Lower leg skin (tissue), 4 donors: ENCODE measurements at regions not wholly inside any gene's neighbourhood (a gene's known extent, or its start where the extent isn't known, plus 50 kb on each side); places are given as distances from the start of the nearest gene placed in this dataset.

Experiments
- DNase-seq, 2 donors: peaks; one replicate each; pipeline ENCODE4 v3.0.0-alpha.2; 2019; ENCODE audit warnings: low spot score in 2 of 2
- H3K4me3 ChIP-seq: fragments of 200-600 bp; sonication (generic); 2 replicates; pipeline ENCODE4 v1.5.1; 2017; ENCODE audit warnings: mild to moderate bottlenecking, low read depth; ENCODE audit not compliant: poor library complexity, severe bottlenecking
- POLR2A ChIP-seq, 2 donors: fragments of 450-650 bp; IDR thresholded peaks; one replicate each; pipeline ENCODE4 v1.6.1; 2016 to 2017; ENCODE audit warnings: antibody characterized with exemption in 2 of 2, mild to moderate bottlenecking in 1 of 2, moderate library complexity in 1 of 2
- WGBS, 2 donors: methylation state at CpG; one replicate each; pipeline ENCODE4 v1.1.5; 2018; 5-methylcytosine and 5-hydroxymethylcytosine counted together
- intact Hi-C: fragments of 100-400 bp; cut with DNase I; formaldehyde crosslinking; loops from one replicate; pipeline ENCODE4 v1.15.0; 2023; ENCODE audit warnings: low total_unique reads
- TF ChIP-seq, protein P1 (sequence below), 3 donors: fragments of 450-650 bp; IDR thresholded peaks; one replicate each; pipeline ENCODE4 v1.5.1; 2016; ENCODE audit warnings: antibody characterized with exemption in 3 of 3, mild to moderate bottlenecking in 3 of 3, moderate library complexity in 2 of 3

DNA sequence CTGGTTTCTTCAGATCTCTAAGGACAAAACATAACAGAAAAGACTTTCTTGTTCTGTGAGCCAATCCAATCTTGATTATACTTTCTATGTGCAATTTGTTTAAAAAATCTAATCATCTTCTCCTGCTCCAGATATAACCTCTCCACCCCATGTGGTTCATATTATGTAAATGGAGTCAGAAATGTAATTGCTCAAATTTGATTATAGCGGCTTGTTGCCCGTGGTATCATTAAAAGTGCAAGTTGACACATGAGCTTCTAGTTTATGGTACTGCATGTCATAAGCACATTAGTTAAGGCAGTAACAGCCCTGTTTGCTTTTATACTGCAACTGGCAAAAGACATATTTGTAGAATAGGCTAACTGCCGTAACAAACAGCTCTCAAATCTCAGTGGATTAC, 715.1 kb upstream of the CDH7 start:
- TF ChIP-seq POLR2A (IDR thresholded peaks at IDR 0.05): no peak
- TF ChIP-seq, protein P1, sequence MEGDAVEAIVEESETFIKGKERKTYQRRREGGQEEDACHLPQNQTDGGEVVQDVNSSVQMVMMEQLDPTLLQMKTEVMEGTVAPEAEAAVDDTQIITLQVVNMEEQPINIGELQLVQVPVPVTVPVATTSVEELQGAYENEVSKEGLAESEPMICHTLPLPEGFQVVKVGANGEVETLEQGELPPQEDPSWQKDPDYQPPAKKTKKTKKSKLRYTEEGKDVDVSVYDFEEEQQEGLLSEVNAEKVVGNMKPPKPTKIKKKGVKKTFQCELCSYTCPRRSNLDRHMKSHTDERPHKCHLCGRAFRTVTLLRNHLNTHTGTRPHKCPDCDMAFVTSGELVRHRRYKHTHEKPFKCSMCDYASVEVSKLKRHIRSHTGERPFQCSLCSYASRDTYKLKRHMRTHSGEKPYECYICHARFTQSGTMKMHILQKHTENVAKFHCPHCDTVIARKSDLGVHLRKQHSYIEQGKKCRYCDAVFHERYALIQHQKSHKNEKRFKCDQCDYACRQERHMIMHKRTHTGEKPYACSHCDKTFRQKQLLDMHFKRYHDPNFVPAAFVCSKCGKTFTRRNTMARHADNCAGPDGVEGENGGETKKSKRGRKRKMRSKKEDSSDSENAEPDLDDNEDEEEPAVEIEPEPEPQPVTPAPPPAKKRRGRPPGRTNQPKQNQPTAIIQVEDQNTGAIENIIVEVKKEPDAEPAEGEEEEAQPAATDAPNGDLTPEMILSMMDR (IDR thresholded peaks at IDR 0.05): no peak
- WGBS, 2 donors: 21 to 30% methylated on average over 3 of the region's 3 CpGs
- intact Hi-C loops: no loop called here
- no peak for DNase-seq
- H3K4me3 ChIP-seq: no peak overlapping the region

DNA sequence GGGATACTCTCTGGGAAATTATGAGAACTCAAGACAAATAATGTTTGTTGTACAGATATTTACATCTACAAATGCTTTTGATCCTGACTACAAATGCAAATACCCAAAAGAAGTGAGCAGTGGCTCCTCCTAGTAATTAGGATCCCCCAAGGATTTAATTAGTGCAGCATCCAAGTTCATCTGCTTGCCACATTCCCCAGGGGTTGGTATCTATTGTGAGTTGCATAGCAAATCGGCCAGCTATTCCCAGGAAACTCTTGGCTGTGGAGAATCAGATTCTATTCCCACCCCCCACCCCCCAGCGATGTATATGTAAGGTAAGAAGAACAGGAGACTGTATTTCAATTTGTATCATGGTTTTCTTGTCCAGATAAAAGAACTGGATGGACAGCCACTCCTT, 725.1 kb upstream of the CDH7 start:
- no peak for DNase-seq
- H3K4me3 ChIP-seq: no peak overlapping the region
- WGBS, 2 donors: 43 to 57% methylated on average over 2 of the region's 2 CpGs
- TF ChIP-seq POLR2A (IDR thresholded peaks at IDR 0.05): no peak
- TF ChIP-seq, protein P1 (IDR thresholded peaks at IDR 0.05): no peak
- intact Hi-C loops: no loop called here

GRCh38 chr18:65021021-65021420, 729.8 kb upstream of the CDH7 start:
- DNase-seq: no peak
- TF ChIP-seq, protein P1 (IDR thresholded peaks at IDR 0.05): no peak
- no peak for TF ChIP-seq POLR2A (IDR thresholded peaks at IDR 0.05)
- intact Hi-C loops: no loop called here
- H3K4me3 ChIP-seq: no peak overlapping the region
- WGBS, 2 donors: 20 to 30% methylated on average over 2 of the region's 2 CpGs

DNA sequence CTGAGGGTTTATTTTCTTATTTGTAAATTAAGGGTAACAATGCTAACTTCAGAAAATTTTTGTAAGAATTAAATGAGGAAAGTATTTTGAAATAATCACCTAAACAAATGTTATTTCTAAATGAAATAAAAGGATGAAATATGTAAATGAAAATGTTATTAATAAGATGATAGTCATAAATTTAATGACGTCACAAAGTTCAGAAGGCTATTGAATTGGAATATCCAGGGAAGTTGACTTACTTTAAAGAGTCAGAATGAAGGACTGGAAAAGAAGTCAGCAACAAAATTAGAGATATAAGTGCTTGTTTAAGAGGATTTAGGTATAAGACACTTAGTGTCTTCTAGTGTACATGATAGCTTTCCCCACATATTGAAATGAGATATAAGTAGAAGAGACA, 732.6 kb upstream of the CDH7 start:
- WGBS, 2 donors: 88 to 92% methylated on average over 1 of the region's 1 CpG
- TF ChIP-seq, protein P1 (IDR thresholded peaks at IDR 0.05): no peak
- intact Hi-C loops: no loop called here
- DNase-seq: no peak
- no peak overlapping the region for H3K4me3 ChIP-seq

- intact Hi-C loops: no loop called here
- TF ChIP-seq, protein P1 (IDR thresholded peaks at IDR 0.05): no peak
- no peak for TF ChIP-seq POLR2A (IDR thresholded peaks at IDR 0.05)
- WGBS, 2 donors: 88 to 89% methylated on average over 10 of the region's 10 CpGs
- no peak for DNase-seq
- no peak overlapping the region for H3K4me3 ChIP-seq
Observed at GRCh38 chr18:65017372-65017760, 733.4 kb upstream of the CDH7 start.

GRCh38 chr18:65016631-65017371, 734.0 kb upstream of the CDH7 start:
- TF ChIP-seq, protein P1 (IDR thresholded peaks at IDR 0.05): no peak
- no peak for TF ChIP-seq POLR2A (IDR thresholded peaks at IDR 0.05)

More at GRCh38 chr18:65016631-65017371, 734.0 kb upstream of the CDH7 start:
- no peak overlapping the region for H3K4me3 ChIP-seq
- 86 to 93% methylated on average over 12 of the region's 12 CpGs for WGBS, 2 donors
- intact Hi-C loops: no loop called here
- no peak for DNase-seq
